T-helper 2 cell (primary cell): ENCODE measurements at regions not wholly inside any gene's neighbourhood (a gene's known extent, or its start where the extent isn't known, plus 50 kb on each side); places are given as distances from the start of the nearest gene placed in this dataset.

Experiments
- DNase-seq, 5 experiments: peaks; one replicate each; pipeline versions ENCODE4 v3.0.0 to v3.0.0-alpha.2; 2012 to 2022

DNA sequence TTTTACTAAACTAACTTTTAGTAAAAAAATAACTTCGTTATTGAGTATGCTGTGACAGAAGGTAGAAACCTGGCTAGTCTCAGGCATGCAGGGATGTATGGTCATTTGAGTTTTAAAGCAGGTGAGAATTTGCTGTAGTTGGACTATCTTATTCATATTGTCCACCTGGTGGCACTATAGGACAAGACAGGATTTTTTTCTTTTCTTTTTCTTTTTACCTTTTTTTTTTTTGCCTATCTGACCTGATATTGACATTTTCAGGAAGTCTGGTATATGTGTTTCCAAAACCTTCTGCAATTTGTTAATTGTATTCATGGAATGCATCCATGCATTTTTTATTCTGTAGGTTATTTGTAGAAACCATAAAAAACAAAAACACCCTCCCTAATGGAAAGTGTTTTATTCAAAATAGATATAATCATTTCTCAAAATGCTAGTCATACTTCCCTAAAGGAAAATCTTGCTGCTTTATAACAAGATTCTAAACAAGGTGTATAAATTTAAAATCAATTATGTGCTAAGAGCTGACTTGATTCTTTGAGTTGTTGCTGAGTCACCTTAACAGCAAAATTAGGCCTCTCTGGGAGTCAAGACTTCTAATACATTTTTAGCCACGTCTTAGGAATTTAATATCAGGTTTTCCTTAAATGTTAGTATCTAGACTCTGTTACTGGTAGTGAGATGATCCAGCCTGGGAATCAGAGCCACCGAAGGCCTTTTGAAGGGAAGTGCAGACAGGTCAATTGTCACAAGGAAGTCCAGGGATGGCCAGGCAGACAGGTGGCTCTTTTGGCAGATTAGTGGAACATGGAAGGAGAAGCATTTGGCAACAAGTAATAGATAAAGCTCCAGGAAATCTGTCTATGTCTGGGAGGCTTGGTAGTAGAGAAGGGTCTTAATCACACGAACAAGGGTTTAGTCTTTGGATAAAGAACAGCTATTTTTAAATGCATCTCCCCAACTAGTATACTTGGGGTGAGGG, 201.3 kb upstream of the GNPDA2 start:
- DNase-seq = peak in 1 of 5 experiments; percentile 0

DNA sequence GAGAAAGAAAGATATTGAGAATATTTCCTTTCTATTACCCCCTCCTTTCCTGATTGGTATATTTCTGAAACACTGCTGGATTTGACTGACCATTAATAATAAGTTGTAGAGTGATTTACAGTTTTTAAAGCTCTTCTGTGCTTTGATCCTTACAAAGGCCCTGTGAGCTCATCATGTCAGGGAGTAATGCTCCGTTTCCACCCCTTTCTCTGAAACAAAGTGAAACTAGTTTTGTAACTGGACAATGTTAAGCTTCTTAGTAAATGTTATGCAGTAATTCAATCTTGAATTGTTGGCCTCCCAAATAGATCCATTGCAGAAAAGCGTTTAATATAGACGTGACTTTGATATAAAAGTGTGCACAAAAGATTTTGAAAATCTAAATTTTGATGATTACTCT, 190.1 kb upstream of the GNPDA2 start:
- no peak for DNase-seq

DNA sequence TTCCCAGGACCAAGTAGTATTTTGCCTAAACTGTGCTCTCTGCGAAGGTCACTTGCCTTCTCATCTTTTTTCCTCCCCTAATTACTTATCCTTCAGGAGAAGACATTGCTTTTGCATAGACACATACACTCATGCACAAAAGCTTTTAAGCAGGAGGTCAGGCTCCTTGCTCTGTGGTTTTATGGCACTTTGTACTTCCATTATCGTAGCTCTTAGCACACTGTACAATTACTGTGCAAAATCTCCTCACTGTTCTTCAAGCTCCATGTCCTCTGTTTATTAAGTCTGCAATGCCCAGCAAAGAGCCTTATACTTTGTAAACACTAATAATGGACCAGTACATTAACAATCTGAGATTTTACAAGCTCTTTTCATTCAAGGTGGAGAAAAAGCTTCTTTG, 188.4 kb upstream of the GNPDA2 start:
- no peak for DNase-seq

DNA sequence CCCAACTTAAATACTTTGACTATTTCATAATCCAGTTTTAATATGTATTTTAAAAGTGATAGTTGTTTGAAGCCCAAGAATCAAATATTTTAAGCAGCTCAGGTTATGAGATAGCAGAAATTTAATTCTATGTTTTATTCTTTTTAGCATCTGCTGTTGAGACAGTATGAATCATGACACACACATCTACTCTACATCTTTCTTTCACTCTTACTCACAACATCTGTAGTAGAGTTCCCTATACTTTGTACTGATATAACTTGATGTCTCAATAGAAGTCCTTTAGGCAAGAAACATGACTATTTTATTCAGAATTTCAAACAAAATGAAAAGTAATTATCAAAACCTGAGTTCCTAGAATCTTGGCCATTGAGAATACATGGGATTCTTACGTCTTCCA, 187.9 kb upstream of the GNPDA2 start:
- DNase-seq = peak in 1 of 5 experiments; percentile 0

DNA sequence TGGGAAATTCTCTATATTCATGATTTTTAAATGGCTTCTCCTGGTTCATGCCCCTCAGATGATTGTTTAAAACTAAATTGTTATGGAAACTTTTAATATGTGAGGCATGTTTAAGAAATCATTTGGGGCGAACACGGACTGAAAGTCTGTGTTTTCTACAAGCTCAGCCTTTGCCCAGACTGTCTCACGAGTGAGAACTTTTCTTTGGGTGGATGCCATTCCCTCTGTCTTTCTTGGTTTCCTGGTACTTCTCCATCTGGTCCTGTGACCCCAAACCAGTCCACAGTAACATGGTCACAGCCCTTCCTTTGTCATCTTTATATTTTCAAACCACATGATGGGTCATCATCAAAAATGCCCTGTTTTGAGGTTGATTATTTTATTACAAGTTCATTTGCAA, 186.6 kb upstream of the GNPDA2 start:
- no peak for DNase-seq

DNA sequence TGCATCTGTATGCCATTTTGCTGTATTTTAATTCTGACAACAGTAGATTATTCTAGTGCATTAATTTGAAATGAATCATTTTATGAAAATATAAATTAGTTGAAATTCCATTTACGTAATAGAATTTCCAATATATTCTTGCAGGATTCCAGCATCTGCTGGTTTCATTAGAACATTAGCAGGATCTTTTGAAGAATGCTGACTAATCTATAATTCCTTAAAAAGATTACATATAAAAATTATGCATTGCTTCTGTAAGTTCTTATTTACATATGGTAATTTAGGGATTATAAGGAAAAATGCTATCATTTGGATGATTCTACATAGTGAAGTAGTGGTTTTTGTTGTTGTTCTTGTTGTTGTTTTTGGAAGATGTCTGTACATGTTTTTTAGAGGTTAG, 182.2 kb upstream of the GNPDA2 start:
- no peak for DNase-seq

DNA sequence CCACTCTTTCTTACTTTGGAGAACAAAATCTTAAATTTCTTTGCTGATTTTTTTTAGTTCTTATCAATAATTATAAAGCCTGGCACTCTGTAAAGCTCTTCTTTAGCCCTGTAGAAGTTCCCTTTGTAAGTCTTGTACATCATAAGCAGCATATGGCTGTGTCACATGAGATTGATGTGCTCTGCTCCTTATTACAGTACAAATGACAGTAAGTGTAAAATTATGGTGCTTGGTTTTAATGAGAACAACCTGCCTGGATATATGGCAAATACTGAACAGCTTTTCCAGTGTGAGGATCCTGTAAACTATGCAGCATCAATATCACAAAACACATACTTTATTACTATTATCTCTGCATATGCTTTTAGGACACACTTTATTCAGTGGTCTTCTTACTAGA, 145.9 kb upstream of the GNPDA2 start:
- no peak for DNase-seq

DNA sequence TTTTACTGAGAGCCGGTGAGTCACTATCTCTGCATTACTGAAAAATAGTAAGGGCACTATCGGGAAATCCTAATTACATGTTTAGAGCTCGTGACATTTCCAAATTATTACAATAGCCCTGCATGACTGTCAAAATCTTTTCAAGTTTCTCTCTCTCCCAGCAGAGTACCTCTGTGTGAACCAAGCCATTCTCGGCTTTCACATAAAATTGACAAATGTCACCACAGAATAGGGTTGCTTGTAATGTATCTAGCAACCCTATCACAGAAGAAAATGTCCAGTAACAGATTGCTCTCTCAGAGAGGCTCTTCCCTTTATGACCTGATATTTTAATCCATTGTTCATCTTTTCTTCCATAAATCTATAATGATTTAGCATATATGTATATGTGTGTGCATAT, 144.8 kb upstream of the GNPDA2 start:
- DNase-seq = no peak

DNA sequence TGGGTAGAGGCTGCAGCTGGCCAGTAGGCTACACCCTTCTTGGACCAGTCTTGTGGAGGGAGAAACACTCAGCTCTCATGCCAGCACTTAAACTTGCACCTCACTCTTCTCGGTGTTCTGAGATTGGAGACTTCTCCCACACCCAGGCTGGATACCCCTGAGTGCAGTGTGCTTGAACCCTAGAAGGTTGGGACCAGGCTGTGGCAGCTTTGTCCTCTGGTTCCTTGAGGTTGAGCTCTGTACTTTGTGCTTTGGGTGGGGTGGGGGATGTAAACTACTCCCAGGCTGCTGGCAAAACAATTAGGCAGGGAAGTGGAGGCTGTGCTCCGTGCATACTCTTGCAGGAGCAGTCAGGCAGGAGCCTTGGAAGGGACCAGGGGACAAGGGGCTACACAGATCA, 143.6 kb upstream of the GNPDA2 start:
- no peak for DNase-seq

DNA sequence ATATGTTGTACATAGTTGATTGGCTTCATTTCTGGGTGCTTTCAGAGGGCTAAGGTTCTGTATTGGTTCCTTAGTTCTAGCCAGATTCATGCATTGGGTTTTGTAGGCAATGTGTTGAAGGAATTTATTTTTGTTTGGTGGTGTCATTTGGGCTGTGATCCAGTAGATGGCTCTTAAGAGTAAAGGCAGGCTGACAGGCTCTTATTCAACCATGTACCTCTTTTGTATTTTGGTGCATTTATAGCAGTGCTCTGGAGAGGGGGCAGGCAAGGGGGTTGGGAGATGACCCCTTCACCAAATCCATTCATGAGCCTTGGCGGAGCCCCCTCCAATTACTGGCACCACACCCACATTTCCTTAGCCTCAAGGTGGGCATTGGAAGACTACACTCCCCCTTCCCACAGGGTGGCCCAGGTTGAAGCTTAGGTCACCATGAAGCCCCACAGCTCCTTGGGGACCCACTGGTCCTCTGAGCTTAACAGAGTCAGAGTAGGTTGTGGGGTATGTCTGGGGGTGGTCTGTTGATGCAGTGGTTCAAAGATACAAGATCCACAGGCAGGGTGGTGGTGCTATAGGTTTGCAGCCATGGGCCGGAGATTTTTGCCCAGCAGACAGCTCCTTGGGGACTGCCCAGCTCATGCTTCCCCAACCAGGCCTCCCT, 143.0 kb upstream of the GNPDA2 start:
- DNase-seq = no peak

DNA sequence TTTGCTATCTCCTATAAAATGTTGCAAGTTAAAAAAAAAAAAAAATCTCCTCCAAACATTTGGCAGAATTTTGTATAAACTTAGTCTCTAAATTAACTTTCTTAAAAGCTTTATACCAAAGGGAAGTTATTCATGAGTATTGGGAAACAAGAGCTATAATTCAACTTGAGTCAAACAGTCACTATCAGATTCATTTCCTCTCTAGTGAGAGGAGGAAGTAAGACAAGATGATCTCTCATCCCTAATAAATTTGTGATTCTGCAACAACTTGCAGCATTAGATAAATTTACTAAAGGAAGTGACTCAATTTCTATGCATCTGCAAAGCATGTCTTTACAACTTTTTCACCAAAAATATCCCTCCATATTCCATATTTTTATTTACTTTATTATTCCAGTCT, 135.4 kb upstream of the GNPDA2 start:
- no peak for DNase-seq

DNA sequence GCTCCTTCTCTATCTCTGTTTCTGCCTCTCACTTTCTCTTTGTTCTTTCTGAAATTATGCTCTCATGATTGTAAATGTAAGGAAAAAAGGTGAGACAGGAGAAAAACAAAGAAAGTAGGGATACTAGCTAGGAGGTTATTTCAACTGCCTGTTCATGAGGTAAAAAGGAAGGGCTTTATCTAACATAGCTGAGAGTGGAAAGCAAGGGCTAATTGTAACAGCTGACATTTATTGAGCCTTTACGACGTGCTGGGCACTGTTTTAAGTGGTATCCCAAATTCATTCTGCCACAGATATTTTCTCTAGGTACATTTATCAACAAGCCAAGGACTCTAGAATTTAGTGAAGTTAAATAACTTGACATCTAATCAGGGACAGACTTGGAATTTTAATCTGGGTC, 133.1 kb upstream of the GNPDA2 start:
- DNase-seq = no peak

DNA sequence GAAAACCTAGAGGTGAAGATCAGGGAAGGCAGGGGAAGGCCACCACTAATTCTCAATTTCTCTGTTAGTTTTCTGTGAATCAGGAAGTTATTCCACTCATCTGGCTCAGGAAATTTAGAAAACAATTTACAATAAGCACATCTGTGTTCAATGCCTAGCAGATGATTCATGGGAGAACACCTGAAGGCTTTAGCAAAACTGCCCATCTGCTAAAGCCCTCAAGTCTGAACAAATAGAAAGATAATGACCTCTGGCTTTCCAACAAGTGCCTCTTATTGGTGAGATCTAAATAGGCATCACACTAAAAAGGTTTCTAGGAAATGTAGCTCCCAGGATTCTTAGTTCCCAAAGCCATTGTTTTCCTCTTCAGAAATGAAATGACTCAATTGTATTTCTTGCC, 122.1 kb upstream of the GNPDA2 start:
- no peak for DNase-seq

DNA sequence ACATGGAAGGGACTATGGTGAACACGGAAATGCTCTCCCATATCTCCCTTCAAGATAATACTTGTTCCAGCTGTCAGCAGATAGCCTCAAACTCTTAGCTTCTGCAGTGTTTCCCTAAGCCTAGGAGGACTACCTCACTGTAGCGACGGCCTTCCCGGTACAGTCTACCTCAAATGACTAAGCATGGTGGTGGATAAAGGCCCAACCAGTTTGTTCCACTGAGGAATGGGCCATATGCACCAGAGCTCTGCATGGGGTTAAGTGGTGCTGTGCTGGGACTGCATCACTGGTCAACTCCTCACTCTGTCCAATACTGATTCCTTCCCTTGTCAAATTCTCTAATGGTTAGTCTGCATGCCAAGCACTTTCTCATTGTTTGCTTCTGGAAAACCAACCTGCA, 119.6 kb upstream of the GNPDA2 start:
- DNase-seq = no peak

DNA sequence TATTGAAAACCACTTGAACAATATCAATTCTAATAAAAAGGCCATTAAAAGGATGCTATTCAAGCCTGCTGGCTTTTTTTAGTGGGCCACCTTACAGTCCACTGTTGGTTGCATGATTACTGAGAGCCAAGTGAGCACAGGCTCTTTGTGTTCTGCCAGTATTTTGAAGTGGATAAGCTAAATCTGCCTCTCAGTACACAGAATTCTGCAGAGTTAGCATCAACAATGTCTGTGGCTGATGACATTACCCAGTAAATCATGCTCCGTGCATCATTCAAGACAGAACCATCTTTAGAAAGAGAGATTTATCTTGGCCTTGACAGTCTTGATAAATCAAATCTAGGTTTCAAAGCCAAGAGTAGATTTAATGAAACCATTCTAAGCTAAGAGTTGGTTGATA, 119.0 kb upstream of the GNPDA2 start:
- DNase-seq = no peak

DNA sequence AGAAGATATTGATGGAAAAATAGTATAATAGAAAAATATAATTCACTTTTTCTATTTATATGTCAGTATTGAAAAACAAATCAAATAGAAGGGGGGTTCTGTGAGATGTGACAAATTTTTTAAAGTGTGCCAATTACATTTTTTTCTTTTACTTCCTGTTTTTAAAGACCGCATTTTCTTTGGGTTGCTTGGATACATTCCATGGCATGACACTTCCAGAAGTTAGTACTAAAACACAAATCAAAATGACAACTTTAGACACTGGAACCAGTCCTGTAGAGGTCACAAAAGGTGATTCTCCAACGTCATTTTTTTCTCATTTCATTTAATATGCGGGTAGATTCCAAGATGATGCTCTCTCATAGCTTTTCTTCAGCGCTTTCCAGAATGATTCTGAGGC, 116.2 kb upstream of the GNPDA2 start:
- no peak for DNase-seq

DNA sequence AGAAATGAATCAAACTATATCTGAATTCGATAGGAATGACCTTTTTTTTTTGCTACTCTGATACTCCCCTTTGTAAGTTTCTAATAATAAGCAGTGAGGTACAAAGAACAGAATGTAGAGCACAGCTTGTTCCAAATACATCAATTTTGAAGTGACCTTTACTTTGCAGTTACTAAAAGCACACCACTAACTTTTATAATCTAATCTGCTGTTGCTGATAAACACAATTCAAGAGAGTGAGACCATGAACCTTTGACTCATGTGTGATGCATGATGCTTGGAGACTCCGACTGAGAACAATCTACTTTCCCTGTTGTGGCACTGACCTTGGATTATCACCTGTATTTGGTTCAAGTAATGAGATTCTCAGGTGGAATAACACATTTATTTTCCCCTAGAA, 91.6 kb upstream of the GNPDA2 start:
- DNase-seq = no peak

DNA sequence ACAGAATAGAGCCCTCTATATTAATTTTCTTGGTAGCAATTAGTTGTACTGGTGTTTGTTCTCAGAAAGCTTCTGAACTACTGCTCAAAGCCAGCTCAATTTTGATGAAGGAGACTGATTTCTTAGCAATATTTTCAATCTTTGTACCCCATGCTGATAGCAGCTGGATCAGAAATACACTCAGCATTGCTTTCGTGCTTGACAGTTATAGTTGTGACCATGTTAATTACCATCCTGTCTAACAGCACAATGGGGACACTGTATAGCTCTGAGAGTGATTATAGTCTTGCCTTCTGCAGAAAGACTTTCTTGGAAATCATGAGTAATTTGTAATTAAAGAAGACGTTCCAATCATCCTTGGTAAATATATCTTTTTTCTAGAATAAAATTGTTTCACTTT, 79.7 kb upstream of the GNPDA2 start:
- DNase-seq = no peak

DNA sequence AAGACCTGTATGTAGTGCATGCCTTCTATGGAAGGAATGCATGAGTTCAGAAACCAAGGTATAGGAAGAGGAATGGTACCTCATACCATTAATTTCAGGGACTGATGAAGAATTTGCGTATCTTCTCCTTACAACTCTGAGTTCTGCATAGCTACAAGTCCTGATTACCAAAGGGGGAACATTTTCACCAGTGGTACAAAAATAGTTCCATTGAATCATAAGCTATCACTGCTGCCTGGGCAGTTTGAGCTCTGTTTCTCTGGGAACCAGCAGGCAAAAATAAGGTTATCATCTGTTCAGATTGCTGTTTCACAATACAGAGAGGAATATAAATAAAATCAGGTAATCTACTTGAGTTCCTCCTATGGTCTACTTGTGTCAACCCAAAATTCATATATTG, 77.9 kb upstream of the GNPDA2 start:
- no peak for DNase-seq

DNA sequence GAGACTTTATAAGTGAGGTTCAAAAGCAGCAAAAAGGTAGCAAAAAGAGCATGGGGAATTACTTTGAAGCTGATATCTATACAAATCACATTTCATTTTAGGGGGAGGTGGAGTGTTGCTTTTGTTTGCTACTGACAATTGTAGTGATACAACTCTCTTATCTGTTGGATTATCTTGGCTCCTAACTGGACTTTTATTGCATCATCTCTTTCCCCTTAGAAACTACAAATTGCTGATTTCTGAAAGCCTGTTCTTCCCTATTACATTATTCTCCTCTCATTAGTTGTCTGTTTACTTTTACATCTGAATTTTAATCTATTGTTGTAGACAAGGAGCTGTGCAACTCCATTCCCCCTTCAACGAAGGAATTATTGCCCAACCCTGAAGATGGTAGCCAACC, 75.0 kb upstream of the GNPDA2 start:
- no peak for DNase-seq

DNA sequence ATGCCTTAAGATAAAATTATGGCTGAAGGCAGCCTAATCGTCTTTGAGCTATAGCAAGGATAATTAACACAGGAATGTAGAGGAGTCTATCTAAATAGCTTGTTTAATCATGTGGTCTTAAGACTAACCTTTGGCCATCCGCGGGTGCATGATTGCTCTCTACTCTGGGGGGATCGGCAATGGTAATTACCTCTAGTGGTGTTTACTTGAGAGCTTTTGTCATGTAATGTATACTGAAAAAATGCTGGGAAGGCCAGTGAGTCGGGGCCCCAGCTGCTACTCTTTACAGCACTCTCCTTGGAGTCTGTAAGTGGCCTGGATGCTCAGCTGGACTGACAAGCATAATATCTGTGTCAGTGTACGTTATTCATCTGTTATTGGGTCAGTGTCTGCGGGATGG, 65.5 kb upstream of the GNPDA2 start:
- no peak for DNase-seq

DNA sequence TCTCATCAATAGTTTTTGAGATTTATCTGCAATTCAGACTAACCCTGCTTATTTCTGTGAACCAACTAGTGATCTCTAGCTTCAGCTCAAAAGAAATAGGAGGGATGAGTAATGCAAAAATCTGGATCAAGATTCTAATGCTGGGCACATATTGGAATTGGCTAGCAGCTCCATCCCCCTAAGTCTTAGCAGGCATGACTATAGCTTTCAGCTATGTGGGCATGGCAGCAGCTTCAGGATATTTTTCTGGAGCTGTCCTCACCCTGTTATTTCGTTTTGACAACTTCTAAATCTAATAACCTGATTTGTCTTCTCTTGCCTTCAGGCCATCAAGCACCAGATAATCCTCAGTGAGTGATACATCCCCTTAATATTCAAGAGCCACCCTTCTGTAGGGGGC, 50.8 kb upstream of the GNPDA2 start:
- no peak for DNase-seq
